Activated naive CD4-positive, alpha-beta T cell treated with anti-CD3 and anti-CD28 coated beads for 36 hours (primary cell): ENCODE measurements at regions not wholly inside any gene's neighbourhood (a gene's known extent, or its start where the extent isn't known, plus 50 kb on each side); places are given as distances from the start of the nearest gene placed in this dataset.
"Not testable (repeated sequence)": the region's sequence is repeated elsewhere in the genome, so short reads cannot be mapped to it uniquely, and the experiment has no call there.

ENCODE experiments used
- CTCF ChIA-PET: fragments of 350-600 bp; sonication (Branson Sonifier 250); formaldehyde crosslinking; loops from one replicate; lab custom pipeline; 2021; ENCODE audit warnings: antibody characterized with exemption; lab: Charles Lee
- DNase-seq: peaks from one replicate; pipeline ENCODE4 v3.0.0-alpha.2; 2020
- H3K27ac Mint-ChIP-seq: one replicate; pipeline ENCODE4 v1.8.0; 2021; ENCODE audit warnings: mild to moderate bottlenecking, mixed read lengths
- H3K27me3 Mint-ChIP-seq: one replicate; pipeline ENCODE4 v1.8.0; 2021; ENCODE audit warnings: low read depth, mixed read lengths
- H3K36me3 Mint-ChIP-seq: one replicate; pipeline ENCODE4 v1.8.0; 2021; ENCODE audit warnings: low read depth, mixed read lengths
- H3K4me1 Mint-ChIP-seq: one replicate; pipeline ENCODE4 v1.8.0; 2021; ENCODE audit warnings: low read depth, mixed read lengths
- H3K4me3 Mint-ChIP-seq: one replicate; pipeline ENCODE4 v1.8.0; 2021; ENCODE audit warnings: mild to moderate bottlenecking, moderate library complexity, mixed read lengths
- H3K9me3 Mint-ChIP-seq: one replicate; pipeline ENCODE4 v1.8.0; 2021; ENCODE audit warnings: mixed read lengths
- intact Hi-C: fragments of 100-400 bp; cut with micrococcal nuclease; formaldehyde crosslinking; loops from one replicate; pipeline ENCODE4 v1.15.1; 2023

- no peak overlapping the region for H3K4me3 Mint-ChIP-seq
- intact Hi-C loops: no loop called here
Observed at GRCh38 chr5:131107128-131107527, 57.9 kb downstream of the HINT1 start.

GRCh38 chr5:131104169-131104808, 60.8 kb downstream of the HINT1 start:
- Mint-ChIP-seq H3K4me3 (no peak overlapping the region), H3K27ac (no peak overlapping the region), H3K27me3 (no peaks in the 10 kb centered on the region), H3K36me3 (no peaks in the 10 kb centered on the region), H3K4me1 (peaks cover 12% of the 10 kb centered on the region), H3K9me3 (no peaks in the 10 kb centered on the region)
- CTCF ChIA-PET: no interaction called here
- intact Hi-C loops: loop anchor here (1.0 kb wide), 2 partner anchors 27 to 35 kb away; no protein-coding TSS in a partner anchor
- DNase-seq: no peak

More at GRCh38 chr5:131107128-131107527, 57.9 kb downstream of the HINT1 start:
- H3K36me3 Mint-ChIP-seq: no peaks in the 10 kb centered on the region
- H3K4me1 Mint-ChIP-seq: peaks cover 15% of the 10 kb centered on the region
- no peak for DNase-seq
- H3K27ac Mint-ChIP-seq: no peak overlapping the region
- H3K9me3 Mint-ChIP-seq: no peaks in the 10 kb centered on the region
- CTCF ChIA-PET: interaction anchor here (0.6 to 3.0 kb wide), 6 partner anchors 9 to 1984 kb away, joined by 3 to 17 read pairs (median 3); no protein-coding TSS in a partner anchor
- no peaks in the 10 kb centered on the region for H3K27me3 Mint-ChIP-seq

- no peak for DNase-seq
- H3K27ac Mint-ChIP-seq: no peak overlapping the region
- no peak overlapping the region for H3K4me3 Mint-ChIP-seq
- H3K27me3 Mint-ChIP-seq: no peaks in the 10 kb centered on the region
- peaks cover 2% of the 10 kb centered on the region for H3K9me3 Mint-ChIP-seq
- H3K36me3 Mint-ChIP-seq: no peaks in the 10 kb centered on the region
- intact Hi-C loops: loop anchor here (1.0 kb wide), 1 partner anchor 28 kb away; no protein-coding TSS in a partner anchor
- CTCF ChIA-PET: no interaction called here
- peaks cover 13% of the 10 kb centered on the region for H3K4me1 Mint-ChIP-seq
Observed at GRCh38 chr5:131096774-131097710, 68.0 kb downstream of the HINT1 start.

GRCh38 chr5:131095561-131095960, 69.5 kb downstream of the HINT1 start:
- H3K27me3 Mint-ChIP-seq, H3K36me3 Mint-ChIP-seq, H3K4me3 Mint-ChIP-seq, CTCF ChIA-PET, H3K27ac Mint-ChIP-seq, H3K9me3 Mint-ChIP-seq, DNase-seq, intact Hi-C loops: not testable (repeated sequence)
- peaks cover 13% of the 10 kb centered on the region for H3K4me1 Mint-ChIP-seq

- intact Hi-C loops: no loop called here
- CTCF ChIA-PET: no interaction called here
- Mint-ChIP-seq H3K9me3 (no peaks in the 10 kb centered on the region), H3K4me3 (no peak overlapping the region), H3K36me3 (peaks cover 1% of the 10 kb centered on the region), H3K27ac (no peak overlapping the region), H3K27me3 (peaks cover 2% of the 10 kb centered on the region), H3K4me1 (no peaks in the 10 kb centered on the region)
- DNase-seq: no peak
Observed at GRCh38 chr5:131084436-131084835, 80.6 kb downstream of the HINT1 start.

- Mint-ChIP-seq H3K4me1 (peaks cover 15% of the 10 kb centered on the region), H3K4me3 (no peak overlapping the region), H3K27me3 (peaks cover 2% of the 10 kb centered on the region), H3K27ac (no peak overlapping the region), H3K36me3 (no peaks in the 10 kb centered on the region), H3K9me3 (no peaks in the 10 kb centered on the region)
- intact Hi-C loops: no loop called here
- no peak for DNase-seq
- CTCF ChIA-PET: interaction anchor here (0.7 kb wide), 2 partner anchors 279 to 318 kb away, joined by 4 read pairs; no protein-coding TSS in a partner anchor
Observed at GRCh38 chr5:131081913-131082488, 83.1 kb downstream of the HINT1 start.

- intact Hi-C loops: no loop called here
- Mint-ChIP-seq H3K9me3 (no peaks in the 10 kb centered on the region), H3K4me1 (peaks cover 18% of the 10 kb centered on the region), H3K36me3 (no peaks in the 10 kb centered on the region), H3K27me3 (no peaks in the 10 kb centered on the region), H3K27ac (no peak overlapping the region), H3K4me3 (no peak overlapping the region)
- CTCF ChIA-PET: interaction anchor here (0.7 kb wide), 1 partner anchor 279 kb away, joined by 4 read pairs; no protein-coding TSS in a partner anchor
- no peak for DNase-seq
Observed at GRCh38 chr5:131081374-131081773, 83.7 kb downstream of the HINT1 start.

- Mint-ChIP-seq H3K4me1 (peaks cover 18% of the 10 kb centered on the region), H3K4me3 (no peak overlapping the region), H3K36me3 (no peaks in the 10 kb centered on the region), H3K9me3 (no peaks in the 10 kb centered on the region), H3K27ac (no peak overlapping the region), H3K27me3 (no peaks in the 10 kb centered on the region)
- intact Hi-C loops: loop anchor here (5.0 to 10.0 kb wide), 2 partner anchors 1026 to 1987 kb away; partner anchors contain the start of gene ISOC1
- CTCF ChIA-PET: no interaction called here
- DNase-seq: no peak
Observed at GRCh38 chr5:131079232-131079631, 85.8 kb downstream of the HINT1 start.

- peaks cover 55% of the 10 kb centered on the region for H3K4me1 Mint-ChIP-seq
- peaks cover 16% of the 10 kb centered on the region for H3K9me3 Mint-ChIP-seq
- H3K27me3 Mint-ChIP-seq: no peaks in the 10 kb centered on the region
- intact Hi-C loops: loop anchor here (1.0 to 10.0 kb wide), 11 partner anchors 8 to 1301 kb away; no protein-coding TSS in a partner anchor
- H3K36me3 Mint-ChIP-seq: peaks cover 5% of the 10 kb centered on the region
- CTCF ChIA-PET: interaction anchor here (0.6 to 2.5 kb wide), 6 partner anchors 9 to 197 kb away, joined by 3 to 11 read pairs (median 4); no protein-coding TSS in a partner anchor
- H3K27ac Mint-ChIP-seq: peak overlapping the region; percentile 94
- H3K4me3 Mint-ChIP-seq: no peak overlapping the region
- DNase-seq: peak; percentile 87
Observed at GRCh38 chr5:131068893-131069643, 96.0 kb downstream of the HINT1 start.

- Mint-ChIP-seq H3K36me3 (peaks cover 4% of the 10 kb centered on the region), H3K4me1 (peaks cover 55% of the 10 kb centered on the region), H3K27ac (no peak overlapping the region), H3K27me3 (no peaks in the 10 kb centered on the region), H3K9me3 (peaks cover 15% of the 10 kb centered on the region), H3K4me3 (no peak overlapping the region)
- CTCF ChIA-PET: interaction anchor here (1.0 to 2.5 kb wide), 4 partner anchors 8 to 206 kb away, joined by 3 to 11 read pairs (median 4); no protein-coding TSS in a partner anchor
- DNase-seq: no peak
- intact Hi-C loops: loop anchor here (5.0 to 10.0 kb wide), 3 partner anchors 139 to 787 kb away; no protein-coding TSS in a partner anchor
Observed at GRCh38 chr5:131068076-131068475, 97.0 kb downstream of the HINT1 start.

- peaks cover 55% of the 10 kb centered on the region for H3K4me1 Mint-ChIP-seq
- no peak overlapping the region for H3K27ac Mint-ChIP-seq
- H3K27me3 Mint-ChIP-seq: no peaks in the 10 kb centered on the region
- no peak for DNase-seq
- peaks cover 15% of the 10 kb centered on the region for H3K9me3 Mint-ChIP-seq
- no peak overlapping the region for H3K4me3 Mint-ChIP-seq
- intact Hi-C loops: loop anchor here (5.0 to 10.0 kb wide), 3 partner anchors 140 to 787 kb away; no protein-coding TSS in a partner anchor
- CTCF ChIA-PET: interaction anchor here (0.9 to 2.5 kb wide), 6 partner anchors 9 to 206 kb away, joined by 3 to 11 read pairs (median 6); no protein-coding TSS in a partner anchor
- H3K36me3 Mint-ChIP-seq: peaks cover 4% of the 10 kb centered on the region
Observed at GRCh38 chr5:131067636-131068035, 97.4 kb downstream of the HINT1 start.
